ENCODE measurements at regions not wholly inside any gene's neighbourhood (a gene's known extent, or its start where the extent isn't known, plus 50 kb on each side); places are given as distances from the start of the nearest gene placed in this dataset.

DNA sequence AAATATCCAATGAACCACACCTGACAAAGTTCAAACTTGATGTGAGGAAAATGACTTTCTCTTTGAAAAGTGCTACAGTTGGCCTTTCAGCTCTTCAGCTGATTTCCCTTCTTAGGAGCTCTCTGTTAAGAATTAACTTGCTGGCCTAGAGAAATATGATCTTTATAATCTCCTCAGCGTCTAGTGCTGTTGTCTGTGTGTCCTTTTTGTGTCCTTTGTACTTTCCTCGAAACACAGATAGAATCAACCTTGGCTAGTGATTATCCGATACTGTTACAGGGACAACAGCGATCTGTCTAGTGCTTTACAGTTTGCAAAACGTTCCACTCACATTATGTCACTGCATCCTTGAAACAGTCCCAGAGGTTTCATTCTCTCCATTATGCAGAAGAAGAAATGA is 162.8 kb upstream of the RMST start:
- no peak for TF ChIP-seq EZH2 (IDR thresholded peaks at IDR 0.05; ENCODE audit: borderline replicate concordance, low read depth, low read length, poor library complexity, severe bottlenecking)
- TF ChIP-seq, protein P1, sequence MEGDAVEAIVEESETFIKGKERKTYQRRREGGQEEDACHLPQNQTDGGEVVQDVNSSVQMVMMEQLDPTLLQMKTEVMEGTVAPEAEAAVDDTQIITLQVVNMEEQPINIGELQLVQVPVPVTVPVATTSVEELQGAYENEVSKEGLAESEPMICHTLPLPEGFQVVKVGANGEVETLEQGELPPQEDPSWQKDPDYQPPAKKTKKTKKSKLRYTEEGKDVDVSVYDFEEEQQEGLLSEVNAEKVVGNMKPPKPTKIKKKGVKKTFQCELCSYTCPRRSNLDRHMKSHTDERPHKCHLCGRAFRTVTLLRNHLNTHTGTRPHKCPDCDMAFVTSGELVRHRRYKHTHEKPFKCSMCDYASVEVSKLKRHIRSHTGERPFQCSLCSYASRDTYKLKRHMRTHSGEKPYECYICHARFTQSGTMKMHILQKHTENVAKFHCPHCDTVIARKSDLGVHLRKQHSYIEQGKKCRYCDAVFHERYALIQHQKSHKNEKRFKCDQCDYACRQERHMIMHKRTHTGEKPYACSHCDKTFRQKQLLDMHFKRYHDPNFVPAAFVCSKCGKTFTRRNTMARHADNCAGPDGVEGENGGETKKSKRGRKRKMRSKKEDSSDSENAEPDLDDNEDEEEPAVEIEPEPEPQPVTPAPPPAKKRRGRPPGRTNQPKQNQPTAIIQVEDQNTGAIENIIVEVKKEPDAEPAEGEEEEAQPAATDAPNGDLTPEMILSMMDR (conservative IDR thresholded peaks at IDR 0.05; ENCODE audit: low read depth, low read length), result no peak

All from A673 (cell line).